IMR-90 (cell line): ENCODE measurements at regions not wholly inside any gene's neighbourhood (a gene's known extent, or its start where the extent isn't known, plus 50 kb on each side); places are given as distances from the start of the nearest gene placed in this dataset.

Experiments used
- ATAC-seq: fragments of 200-7000 bp; cut with Tn5 transposase; 2 replicates; pipeline ENCODE4 v1.9.1; 2020; ENCODE audit warnings: low read depth, mild to moderate bottlenecking, moderate library complexity
- BruUV-seq: library from RNA; stranded (reverse); fragments of 400-500 nt; replicated peaks from 2 replicates; lab custom pipeline; 2021; lab: Mats Ljungman, UMichigan
- CTCF ChIA-PET: fragments of 300-600 bp; formaldehyde crosslinking; extraction: SDS; loops from one replicate; lab custom pipeline; 2021; ENCODE audit warnings: antibody characterized with exemption; lab: Yijun Ruan, JAX
- POLR2A ChIA-PET: fragments of 300-600 bp; sonication (Branson Sonifier 250); formaldehyde crosslinking; loops from one replicate; lab custom pipeline; 2022; ENCODE audit warnings: antibody characterized with exemption; ENCODE audit not compliant: unreplicated experiment; lab: Charles Lee
- DNase-seq: peaks from one replicate; pipeline ENCODE4 v3.0.0; 2013
- H2AFZ ChIP-seq: replicated peaks from 2 replicates; pipeline ENCODE3; 2013; ENCODE audit warnings: low read length, mild to moderate bottlenecking; ENCODE audit not compliant: poor library complexity
- H2AK5ac ChIP-seq: 2 replicates; pipeline ENCODE4 v1.6.1; 2013; ENCODE audit warnings: low read depth, low read length, inconsistent platforms
- H2AK9ac ChIP-seq: replicated peaks from 2 replicates; pipeline ENCODE3; 2013; ENCODE audit warnings: mild to moderate bottlenecking, low read depth, low read length, moderate library complexity; ENCODE audit not compliant: poor library complexity
- H2BK120ac ChIP-seq: 2 replicates; pipeline ENCODE4 v1.6.1; 2013; ENCODE audit warnings: low read depth, low read length, inconsistent platforms
- H2BK15ac ChIP-seq: 3 replicates; pipeline ENCODE4 v1.6.1; 2013; ENCODE audit warnings: low read depth, low read length, inconsistent platforms
- H2BK20ac ChIP-seq: 2 replicates; pipeline ENCODE4 v1.6.1; 2013; ENCODE audit warnings: low read depth, mild to moderate bottlenecking, inconsistent platforms, low read length, moderate library complexity
- H2BK5ac ChIP-seq: 2 replicates; pipeline ENCODE4 v1.6.1; 2013; ENCODE audit warnings: mild to moderate bottlenecking, low read depth, low read length, inconsistent platforms; ENCODE audit not compliant: poor library complexity, severe bottlenecking
- H3K14ac ChIP-seq: replicated peaks from 2 replicates; pipeline ENCODE4 v1.6.1; 2013; ENCODE audit warnings: low read depth, low read length, inconsistent platforms
- H3K18ac ChIP-seq: 2 replicates; pipeline ENCODE4 v1.6.1; 2013; ENCODE audit warnings: low read depth, low read length, control low read depth
- H3K23ac ChIP-seq: 2 replicates; pipeline ENCODE4 v1.6.1; 2013; ENCODE audit warnings: low read depth, low read length, inconsistent platforms
- H3K27ac ChIP-seq: 2 replicates; pipeline ENCODE4 v1.5.1; 2013; ENCODE audit warnings: mild to moderate bottlenecking, control low read depth, low read length; ENCODE audit not compliant: insufficient read depth
- H3K27me3 ChIP-seq: 2 replicates; pipeline ENCODE4 v1.6.1; 2013; ENCODE audit warnings: low read length; ENCODE audit not compliant: control insufficient read depth, insufficient read depth
- H3K36me3 ChIP-seq: 2 replicates; pipeline ENCODE4 v1.6.1; 2013; ENCODE audit warnings: low read length, mixed read lengths; ENCODE audit not compliant: control insufficient read depth, insufficient read depth
- H3K4ac ChIP-seq: 2 replicates; pipeline ENCODE4 v1.6.1; 2013; ENCODE audit warnings: low read depth, low read length, inconsistent platforms
- H3K4me1 ChIP-seq: 2 replicates; pipeline ENCODE4 v1.6.1; 2013; ENCODE audit warnings: low read length, mixed read lengths; ENCODE audit not compliant: control insufficient read depth, insufficient read depth
- H3K4me2 ChIP-seq: 2 replicates; pipeline ENCODE4 v1.6.1; 2013; ENCODE audit warnings: low read depth, mild to moderate bottlenecking, control low read depth, low read length, moderate library complexity
- H3K4me3 ChIP-seq: 2 replicates; pipeline ENCODE4 v1.5.1; 2013; ENCODE audit warnings: low read depth, mild to moderate bottlenecking, control low read depth, low read length, moderate library complexity; ENCODE audit not compliant: insufficient read depth
- H3K56ac ChIP-seq: 2 replicates; pipeline ENCODE4 v1.6.1; 2013; ENCODE audit warnings: low read length, inconsistent platforms; ENCODE audit not compliant: insufficient read depth; ENCODE audit errors: extremely low read depth
- H3K79me1 ChIP-seq, 2 experiments: 2 replicates each; pipeline ENCODE4 v1.6.1; 2013; ENCODE audit warnings: low read length in 2 of 2, inconsistent platforms in 1 of 2, low read depth in 1 of 2
- H3K9ac ChIP-seq: 2 replicates; pipeline ENCODE4 v1.6.1; 2013; ENCODE audit warnings: low read depth, low read length, control low read depth
- H3K9me1 ChIP-seq: 2 replicates; pipeline ENCODE4 v1.6.1; 2013; ENCODE audit warnings: low read length, inconsistent platforms; ENCODE audit not compliant: insufficient read depth
- H3K9me3 ChIP-seq: 2 replicates; pipeline ENCODE4 v1.6.1; 2013; ENCODE audit warnings: low read length; ENCODE audit not compliant: control insufficient read depth, insufficient read depth
- H4K20me1 ChIP-seq: 2 replicates; pipeline ENCODE4 v1.6.1; 2013; ENCODE audit warnings: low read length, inconsistent platforms; ENCODE audit not compliant: insufficient read depth
- H4K5ac ChIP-seq: 2 replicates; pipeline ENCODE4 v1.6.1; 2013; ENCODE audit warnings: mild to moderate bottlenecking, low read depth, low read length, control low read depth
- H4K8ac ChIP-seq, 2 experiments: 2 replicates each; pipeline ENCODE4 v1.6.1; 2013; ENCODE audit warnings: low read depth in 2 of 2, low read length in 2 of 2, control low read depth in 1 of 2, inconsistent platforms in 1 of 2
- H4K91ac ChIP-seq: 2 replicates; pipeline ENCODE4 v1.6.1; 2013; ENCODE audit warnings: low read depth, low read length, inconsistent platforms; ENCODE audit not compliant: insufficient read depth
- CEBPB ChIP-seq: IDR thresholded peaks from 2 replicates; pipeline ENCODE4 v1.6.1; 2012; ENCODE audit warnings: low read depth, low read length, improper control_type of control experiment
- CHD1 ChIP-seq: IDR thresholded peaks from 2 replicates; pipeline ENCODE4 v1.6.1; 2012; ENCODE audit warnings: low read depth, low read length, improper control_type of control experiment
- MAZ ChIP-seq: IDR thresholded peaks from 2 replicates; pipeline ENCODE4 v1.6.1; 2012; ENCODE audit warnings: low read depth, mild to moderate bottlenecking, low read length, improper control_type of control experiment, moderate library complexity, borderline replicate concordance
- NFE2L2 ChIP-seq: fragments of 150-350 bp; IDR thresholded peaks from 2 replicates; pipeline ENCODE4 v1.6.1; 2016; ENCODE audit warnings: low read depth, mild to moderate bottlenecking, low read length
- POLR2A ChIP-seq: IDR thresholded peaks from 2 replicates; pipeline ENCODE4 v1.6.1; 2012; ENCODE audit warnings: mild to moderate bottlenecking, low read depth, low read length
- RAD21 ChIP-seq: IDR thresholded peaks from 2 replicates; pipeline ENCODE4 v1.6.1; 2012; ENCODE audit warnings: low read length, improper control_type of control experiment
- RCOR1 ChIP-seq: IDR thresholded peaks from 2 replicates; pipeline ENCODE4 v1.6.1; 2012; ENCODE audit warnings: mild to moderate bottlenecking, low read length, improper control_type of control experiment; ENCODE audit not compliant: insufficient replicate concordance
- RFX5 ChIP-seq: IDR thresholded peaks from 2 replicates; pipeline ENCODE4 v1.8.0; 2012; ENCODE audit warnings: low read depth, mild to moderate bottlenecking, low read length, moderate library complexity
- SMC3 ChIP-seq: fragments of 150-350 bp; IDR thresholded peaks from 2 replicates; pipeline ENCODE4 v1.6.1; 2016; ENCODE audit warnings: low read depth, mild to moderate bottlenecking, antibody characterized with exemption, low read length, moderate library complexity
- WGBS, 2 experiments: methylation state at CpG; one replicate each; pipeline versions ENCODE4 v1.1.5 to v1.1.7; 2013; ENCODE audit warnings: missing lambda C conversion rate in 2 of 2; ENCODE audit not compliant: insufficient read length in 1 of 2; ENCODE audit errors: extremely low coverage in 2 of 2; 5-methylcytosine and 5-hydroxymethylcytosine counted together
- dilution Hi-C: fragments of 300-500 bp; cut with HindIII; formaldehyde crosslinking; loops from one replicate; pipeline ENCODE4 v1.14.3; 2018; ENCODE audit warnings: low sequenced_read_pairs; ENCODE audit not compliant: unreplicated experiment
- in situ Hi-C: fragments of 300-500 bp; cut with MboI; formaldehyde crosslinking; loops from 3 replicates; pipeline ENCODE4 v1.14.3; 2019; ENCODE audit warnings: low sequenced_read_pairs, inconsistent platforms, mixed read lengths
- intact Hi-C: fragments of 100-400 bp; cut with micrococcal nuclease; formaldehyde crosslinking; loops from 2 replicates; pipeline ENCODE4 v1.10.0; 2022

GRCh38 chr20:40325006-40325568 lies 363.9 kb downstream of the MAFB start:
- Histone ChIP-seq H2BK15ac (no peak overlapping the region), H2AK5ac (no peak overlapping the region), H3K79me1 (no peaks in the 10 kb centered on the region), H3K9me3 (no peaks in the 10 kb centered on the region), H3K27ac (no peak overlapping the region), H3K9ac (no peak overlapping the region), H2AK9ac (no peak overlapping the region), H3K14ac (no peak overlapping the region), H2AFZ (no peak overlapping the region), H2BK5ac (no peak overlapping the region), H4K5ac (no peak overlapping the region), H3K18ac (no peak overlapping the region), H3K4ac (no peak overlapping the region), H2BK20ac (no peak overlapping the region), H3K23ac (no peak overlapping the region), H4K20me1 (no peaks in the 10 kb centered on the region), H4K8ac (no peak overlapping the region), H2BK120ac (no peak overlapping the region), H4K91ac (no peak overlapping the region), H3K4me1 (no peaks in the 10 kb centered on the region), H3K4me2 (no peak overlapping the region), H3K9me1 (no peaks in the 10 kb centered on the region), H3K4me3 (no peak overlapping the region), H3K27me3 (no peaks in the 10 kb centered on the region), H3K36me3 (no peaks in the 10 kb centered on the region), H3K56ac (no peak overlapping the region)
- intact Hi-C loops: no loop called here
- dilution Hi-C loops: no loop called here
- in situ Hi-C loops: no loop called here
- no peak for ATAC-seq
- no CpG with 5 or more reads among the region's 2 CpGs for WGBS, 2 experiments
- DNase-seq: no peak
- ChIA-PET CTCF (no interaction called here), POLR2A (no interaction called here)
- BruUV-seq: no TSS peak
- TF ChIP-seq SMC3: no peak
- TF ChIP-seq MAZ: no peak
- no peak for TF ChIP-seq CEBPB
- no peak for TF ChIP-seq RAD21
- TF ChIP-seq CHD1: no peak
- no peak for TF ChIP-seq POLR2A
- TF ChIP-seq RCOR1: no peak
- no peak for TF ChIP-seq RFX5
- TF ChIP-seq NFE2L2: no peak
